ACC112 (cell line): ENCODE measurements at regions not wholly inside any gene's neighbourhood (a gene's known extent, or its start where the extent isn't known, plus 50 kb on each side); places are given as distances from the start of the nearest gene placed in this dataset.
"Not testable (repeated sequence)": the region's sequence is repeated elsewhere in the genome, so short reads cannot be mapped to it uniquely, and the experiment has no call there.

Source experiments
- H2AFZ ChIP-seq: fragments of 200-600 bp; sonication (generic); one replicate; pipeline ENCODE4 v1.6.0; 2017; ENCODE audit warnings: antibody characterized with exemption, low read length; ENCODE audit not compliant: unreplicated experiment
- H3K27ac ChIP-seq: fragments of 200-600 bp; sonication (generic); 2 replicates; pipeline ENCODE4 v1.5.1; 2014; ENCODE audit warnings: low read depth, mild to moderate bottlenecking, antibody characterized with exemption, low read length, moderate library complexity
- H3K27me3 ChIP-seq: fragments of 200-600 bp; sonication (generic); 2 replicates; pipeline ENCODE4 v1.6.1; 2014; ENCODE audit warnings: mild to moderate bottlenecking, antibody characterized with exemption, low read length, moderate library complexity, mixed read lengths; ENCODE audit not compliant: insufficient read depth
- H3K36me3 ChIP-seq: fragments of 200-600 bp; sonication (generic); 2 replicates; pipeline ENCODE4 v1.6.1; 2016; ENCODE audit warnings: mild to moderate bottlenecking, antibody characterized with exemption, low read length, moderate library complexity, mixed read lengths; ENCODE audit not compliant: insufficient read depth
- H3K4me1 ChIP-seq: fragments of 200-600 bp; sonication (generic); one replicate; pipeline ENCODE4 v1.6.1; 2016; ENCODE audit warnings: low read length, mixed read lengths; ENCODE audit not compliant: insufficient read depth, unreplicated experiment, control insufficient read depth
- H3K4me3 ChIP-seq: fragments of 200-600 bp; sonication (generic); 2 replicates; pipeline ENCODE4 v1.5.1; 2014; ENCODE audit warnings: mild to moderate bottlenecking, low read depth, low read length
- H3K79me2 ChIP-seq: fragments of 200-600 bp; sonication (generic); one replicate; pipeline ENCODE4 v1.6.0; 2016; ENCODE audit warnings: low read length; ENCODE audit not compliant: control insufficient read depth, unreplicated experiment, insufficient read depth

- Histone ChIP-seq H3K27ac (no peak overlapping the region), H3K27me3 (no peaks in the 10 kb centered on the region), H3K4me1 (no peaks in the 10 kb centered on the region), H3K36me3 (no peaks in the 10 kb centered on the region), H2AFZ (no peak overlapping the region), H3K4me3 (no peak overlapping the region), H3K79me2 (no peaks in the 10 kb centered on the region)
Measured at GRCh38 chr12:20000229-20000849, 368.0 kb upstream of the PDE3A start.

GRCh38 chr12:20003252-20003651 is 365.1 kb upstream of the PDE3A start:
- H3K79me2 ChIP-seq: no peaks in the 10 kb centered on the region
- no peaks in the 10 kb centered on the region for H3K36me3 ChIP-seq
- no peaks in the 10 kb centered on the region for H3K4me1 ChIP-seq
- no peak overlapping the region for H3K27ac ChIP-seq
- no peak overlapping the region for H3K4me3 ChIP-seq
- H3K27me3 ChIP-seq: no peaks in the 10 kb centered on the region
- no peak overlapping the region for H2AFZ ChIP-seq

GRCh38 chr12:20004952-20005351 is 363.4 kb upstream of the PDE3A start:
- H3K4me3 ChIP-seq: no peak overlapping the region
- no peak overlapping the region for H3K27ac ChIP-seq
- H3K27me3 ChIP-seq: no peaks in the 10 kb centered on the region
- H2AFZ ChIP-seq: no peak overlapping the region
- no peaks in the 10 kb centered on the region for H3K36me3 ChIP-seq
- no peaks in the 10 kb centered on the region for H3K4me1 ChIP-seq
- H3K79me2 ChIP-seq: no peaks in the 10 kb centered on the region

- no peak overlapping the region for H3K27ac ChIP-seq
- H3K27me3 ChIP-seq: no peaks in the 10 kb centered on the region
- no peaks in the 10 kb centered on the region for H3K36me3 ChIP-seq
- H3K79me2 ChIP-seq: no peaks in the 10 kb centered on the region
- no peak overlapping the region for H3K4me3 ChIP-seq
- H2AFZ ChIP-seq: no peak overlapping the region
- H3K4me1 ChIP-seq: no peaks in the 10 kb centered on the region
Measured at GRCh38 chr12:20006871-20007730, 361.2 kb upstream of the PDE3A start.

GRCh38 chr12:20009965-20010364 is 358.4 kb upstream of the PDE3A start:
- not testable (repeated sequence) for H3K4me1 ChIP-seq, H2AFZ ChIP-seq, H3K4me3 ChIP-seq, H3K79me2 ChIP-seq, H3K27ac ChIP-seq, H3K27me3 ChIP-seq, H3K36me3 ChIP-seq

GRCh38 chr12:20011200-20011599 is 357.1 kb upstream of the PDE3A start:
- no peaks in the 10 kb centered on the region for H3K36me3 ChIP-seq
- no peak overlapping the region for H3K27ac ChIP-seq
- no peak overlapping the region for H2AFZ ChIP-seq
- no peaks in the 10 kb centered on the region for H3K79me2 ChIP-seq
- H3K4me1 ChIP-seq: no peaks in the 10 kb centered on the region
- H3K4me3 ChIP-seq: no peak overlapping the region
- no peaks in the 10 kb centered on the region for H3K27me3 ChIP-seq

- Histone ChIP-seq H3K36me3 (no peaks in the 10 kb centered on the region), H3K27ac (no peak overlapping the region), H3K4me1 (no peaks in the 10 kb centered on the region), H3K79me2 (no peaks in the 10 kb centered on the region), H3K4me3 (no peak overlapping the region), H3K27me3 (no peaks in the 10 kb centered on the region), H2AFZ (no peak overlapping the region)
Measured at GRCh38 chr12:20017802-20018201, 350.5 kb upstream of the PDE3A start.

GRCh38 chr12:20018406-20018805 is 349.9 kb upstream of the PDE3A start:
- Histone ChIP-seq H3K4me3 (no peak overlapping the region), H3K79me2 (no peaks in the 10 kb centered on the region), H3K27ac (no peak overlapping the region), H3K36me3 (no peaks in the 10 kb centered on the region), H2AFZ (no peak overlapping the region), H3K4me1 (no peaks in the 10 kb centered on the region), H3K27me3 (no peaks in the 10 kb centered on the region)

GRCh38 chr12:20024194-20024593 is 344.1 kb upstream of the PDE3A start:
- Histone ChIP-seq H3K4me3 (no peak overlapping the region), H3K4me1 (no peaks in the 10 kb centered on the region), H3K79me2 (no peaks in the 10 kb centered on the region), H3K36me3 (no peaks in the 10 kb centered on the region), H3K27ac (no peak overlapping the region), H2AFZ (no peak overlapping the region), H3K27me3 (no peaks in the 10 kb centered on the region)

- H3K27ac ChIP-seq: no peak overlapping the region
- H3K4me3 ChIP-seq: no peak overlapping the region
- no peaks in the 10 kb centered on the region for H3K27me3 ChIP-seq
- H2AFZ ChIP-seq: no peak overlapping the region
- no peaks in the 10 kb centered on the region for H3K36me3 ChIP-seq
- H3K79me2 ChIP-seq: no peaks in the 10 kb centered on the region
- H3K4me1 ChIP-seq: no peaks in the 10 kb centered on the region
Measured at GRCh38 chr12:20028033-20028432, 340.3 kb upstream of the PDE3A start.

- Histone ChIP-seq H3K79me2 (no peaks in the 10 kb centered on the region), H3K27me3 (no peaks in the 10 kb centered on the region), H3K36me3 (no peaks in the 10 kb centered on the region), H3K4me1 (no peaks in the 10 kb centered on the region), H3K4me3 (no peak overlapping the region), H3K27ac (no peak overlapping the region), H2AFZ (no peak overlapping the region)
Measured at GRCh38 chr12:20030826-20031225, 337.5 kb upstream of the PDE3A start.
